IMR-90 (cell line): ENCODE measurements at regions not wholly inside any gene's neighbourhood (a gene's known extent, or its start where the extent isn't known, plus 50 kb on each side); places are given as distances from the start of the nearest gene placed in this dataset.

Experiments used
- ATAC-seq: fragments of 200-7000 bp; cut with Tn5 transposase; 2 replicates; pipeline ENCODE4 v1.9.1; 2020; ENCODE audit warnings: low read depth, mild to moderate bottlenecking, moderate library complexity
- BruUV-seq: library from RNA; stranded (reverse); fragments of 400-500 nt; replicated peaks from 2 replicates; lab custom pipeline; 2021; lab: Mats Ljungman, UMichigan
- CTCF ChIA-PET: fragments of 300-600 bp; formaldehyde crosslinking; extraction: SDS; loops from one replicate; lab custom pipeline; 2021; ENCODE audit warnings: antibody characterized with exemption; lab: Yijun Ruan, JAX
- POLR2A ChIA-PET: fragments of 300-600 bp; sonication (Branson Sonifier 250); formaldehyde crosslinking; loops from one replicate; lab custom pipeline; 2022; ENCODE audit warnings: antibody characterized with exemption; ENCODE audit not compliant: unreplicated experiment; lab: Charles Lee
- DNase-seq: peaks from one replicate; pipeline ENCODE4 v3.0.0; 2013
- H2AFZ ChIP-seq: replicated peaks from 2 replicates; pipeline ENCODE3; 2013; ENCODE audit warnings: low read length, mild to moderate bottlenecking; ENCODE audit not compliant: poor library complexity
- H2AK5ac ChIP-seq: 2 replicates; pipeline ENCODE4 v1.6.1; 2013; ENCODE audit warnings: low read depth, low read length, inconsistent platforms
- H2AK9ac ChIP-seq: replicated peaks from 2 replicates; pipeline ENCODE3; 2013; ENCODE audit warnings: mild to moderate bottlenecking, low read depth, low read length, moderate library complexity; ENCODE audit not compliant: poor library complexity
- H2BK120ac ChIP-seq: 2 replicates; pipeline ENCODE4 v1.6.1; 2013; ENCODE audit warnings: low read depth, low read length, inconsistent platforms
- H2BK15ac ChIP-seq: 3 replicates; pipeline ENCODE4 v1.6.1; 2013; ENCODE audit warnings: low read depth, low read length, inconsistent platforms
- H2BK20ac ChIP-seq: 2 replicates; pipeline ENCODE4 v1.6.1; 2013; ENCODE audit warnings: low read depth, mild to moderate bottlenecking, inconsistent platforms, low read length, moderate library complexity
- H2BK5ac ChIP-seq: 2 replicates; pipeline ENCODE4 v1.6.1; 2013; ENCODE audit warnings: mild to moderate bottlenecking, low read depth, low read length, inconsistent platforms; ENCODE audit not compliant: poor library complexity, severe bottlenecking
- H3K14ac ChIP-seq: replicated peaks from 2 replicates; pipeline ENCODE4 v1.6.1; 2013; ENCODE audit warnings: low read depth, low read length, inconsistent platforms
- H3K18ac ChIP-seq: 2 replicates; pipeline ENCODE4 v1.6.1; 2013; ENCODE audit warnings: low read depth, low read length, control low read depth
- H3K23ac ChIP-seq: 2 replicates; pipeline ENCODE4 v1.6.1; 2013; ENCODE audit warnings: low read depth, low read length, inconsistent platforms
- H3K27ac ChIP-seq: 2 replicates; pipeline ENCODE4 v1.5.1; 2013; ENCODE audit warnings: mild to moderate bottlenecking, control low read depth, low read length; ENCODE audit not compliant: insufficient read depth
- H3K27me3 ChIP-seq: 2 replicates; pipeline ENCODE4 v1.6.1; 2013; ENCODE audit warnings: low read length; ENCODE audit not compliant: control insufficient read depth, insufficient read depth
- H3K36me3 ChIP-seq: 2 replicates; pipeline ENCODE4 v1.6.1; 2013; ENCODE audit warnings: low read length, mixed read lengths; ENCODE audit not compliant: control insufficient read depth, insufficient read depth
- H3K4ac ChIP-seq: 2 replicates; pipeline ENCODE4 v1.6.1; 2013; ENCODE audit warnings: low read depth, low read length, inconsistent platforms
- H3K4me1 ChIP-seq: 2 replicates; pipeline ENCODE4 v1.6.1; 2013; ENCODE audit warnings: low read length, mixed read lengths; ENCODE audit not compliant: control insufficient read depth, insufficient read depth
- H3K4me2 ChIP-seq: 2 replicates; pipeline ENCODE4 v1.6.1; 2013; ENCODE audit warnings: low read depth, mild to moderate bottlenecking, control low read depth, low read length, moderate library complexity
- H3K4me3 ChIP-seq: 2 replicates; pipeline ENCODE4 v1.5.1; 2013; ENCODE audit warnings: low read depth, mild to moderate bottlenecking, control low read depth, low read length, moderate library complexity; ENCODE audit not compliant: insufficient read depth
- H3K56ac ChIP-seq: 2 replicates; pipeline ENCODE4 v1.6.1; 2013; ENCODE audit warnings: low read length, inconsistent platforms; ENCODE audit not compliant: insufficient read depth; ENCODE audit errors: extremely low read depth
- H3K79me1 ChIP-seq, 2 experiments: 2 replicates each; pipeline ENCODE4 v1.6.1; 2013; ENCODE audit warnings: low read length in 2 of 2, inconsistent platforms in 1 of 2, low read depth in 1 of 2
- H3K9ac ChIP-seq: 2 replicates; pipeline ENCODE4 v1.6.1; 2013; ENCODE audit warnings: low read depth, low read length, control low read depth
- H3K9me1 ChIP-seq: 2 replicates; pipeline ENCODE4 v1.6.1; 2013; ENCODE audit warnings: low read length, inconsistent platforms; ENCODE audit not compliant: insufficient read depth
- H3K9me3 ChIP-seq: 2 replicates; pipeline ENCODE4 v1.6.1; 2013; ENCODE audit warnings: low read length; ENCODE audit not compliant: control insufficient read depth, insufficient read depth
- H4K20me1 ChIP-seq: 2 replicates; pipeline ENCODE4 v1.6.1; 2013; ENCODE audit warnings: low read length, inconsistent platforms; ENCODE audit not compliant: insufficient read depth
- H4K5ac ChIP-seq: 2 replicates; pipeline ENCODE4 v1.6.1; 2013; ENCODE audit warnings: mild to moderate bottlenecking, low read depth, low read length, control low read depth
- H4K8ac ChIP-seq, 2 experiments: 2 replicates each; pipeline ENCODE4 v1.6.1; 2013; ENCODE audit warnings: low read depth in 2 of 2, low read length in 2 of 2, control low read depth in 1 of 2, inconsistent platforms in 1 of 2
- H4K91ac ChIP-seq: 2 replicates; pipeline ENCODE4 v1.6.1; 2013; ENCODE audit warnings: low read depth, low read length, inconsistent platforms; ENCODE audit not compliant: insufficient read depth
- CEBPB ChIP-seq: IDR thresholded peaks from 2 replicates; pipeline ENCODE4 v1.6.1; 2012; ENCODE audit warnings: low read depth, low read length, improper control_type of control experiment
- CHD1 ChIP-seq: IDR thresholded peaks from 2 replicates; pipeline ENCODE4 v1.6.1; 2012; ENCODE audit warnings: low read depth, low read length, improper control_type of control experiment
- MAFK ChIP-seq: IDR thresholded peaks from 2 replicates; pipeline ENCODE4 v1.6.1; 2012; ENCODE audit warnings: low read depth, low read length, improper control_type of control experiment
- NFE2L2 ChIP-seq: fragments of 150-350 bp; IDR thresholded peaks from 2 replicates; pipeline ENCODE4 v1.6.1; 2016; ENCODE audit warnings: low read depth, mild to moderate bottlenecking, low read length
- POLR2A ChIP-seq: IDR thresholded peaks from 2 replicates; pipeline ENCODE4 v1.6.1; 2012; ENCODE audit warnings: mild to moderate bottlenecking, low read depth, low read length
- RAD21 ChIP-seq: IDR thresholded peaks from 2 replicates; pipeline ENCODE4 v1.6.1; 2012; ENCODE audit warnings: low read length, improper control_type of control experiment
- RCOR1 ChIP-seq: IDR thresholded peaks from 2 replicates; pipeline ENCODE4 v1.6.1; 2012; ENCODE audit warnings: mild to moderate bottlenecking, low read length, improper control_type of control experiment; ENCODE audit not compliant: insufficient replicate concordance
- SMC3 ChIP-seq: fragments of 150-350 bp; IDR thresholded peaks from 2 replicates; pipeline ENCODE4 v1.6.1; 2016; ENCODE audit warnings: low read depth, mild to moderate bottlenecking, antibody characterized with exemption, low read length, moderate library complexity
- WGBS, 2 experiments: methylation state at CpG; one replicate each; pipeline versions ENCODE4 v1.1.5 to v1.1.7; 2013; ENCODE audit warnings: missing lambda C conversion rate in 2 of 2; ENCODE audit not compliant: insufficient read length in 1 of 2; ENCODE audit errors: extremely low coverage in 2 of 2; 5-methylcytosine and 5-hydroxymethylcytosine counted together
- dilution Hi-C: fragments of 300-500 bp; cut with HindIII; formaldehyde crosslinking; loops from one replicate; pipeline ENCODE4 v1.14.3; 2018; ENCODE audit warnings: low sequenced_read_pairs; ENCODE audit not compliant: unreplicated experiment
- in situ Hi-C: fragments of 300-500 bp; cut with MboI; formaldehyde crosslinking; loops from 3 replicates; pipeline ENCODE4 v1.14.3; 2019; ENCODE audit warnings: low sequenced_read_pairs, inconsistent platforms, mixed read lengths
- intact Hi-C: fragments of 100-400 bp; cut with micrococcal nuclease; formaldehyde crosslinking; loops from 2 replicates; pipeline ENCODE4 v1.10.0; 2022

GRCh38 chr21:28644762-28645161 lies 347.9 kb downstream of the LTN1 start:
- intact Hi-C loops, result no loop called here
- no peak overlapping the region for H3K4me3 ChIP-seq
- H2AFZ ChIP-seq, result no peak overlapping the region
- no TSS peak for BruUV-seq
- H3K56ac ChIP-seq, result no peak overlapping the region
- POLR2A ChIA-PET, result no interaction called here
- no peak overlapping the region for H2BK5ac ChIP-seq
- no peak overlapping the region; the same call in 1 of the 2 replicates for H3K18ac ChIP-seq
- H2AK5ac ChIP-seq, result no peak overlapping the region
- H2BK20ac ChIP-seq, result no peak overlapping the region
- H3K14ac ChIP-seq, result no peak overlapping the region
- H4K8ac ChIP-seq, result no peak overlapping the region
- H3K79me1 ChIP-seq, result no peaks in the 10 kb centered on the region
- DNase-seq (no peak), ATAC-seq (peak; percentile 42)
- H3K9me1 ChIP-seq, result no peaks in the 10 kb centered on the region
- no peak overlapping the region for H3K4me2 ChIP-seq
- no peak overlapping the region for H2BK120ac ChIP-seq
- H3K4me1 ChIP-seq, result peaks cover 3% of the 10 kb centered on the region; the same call in 1 of the 2 replicates
- in situ Hi-C loops, result no loop called here
- no peak overlapping the region for H2BK15ac ChIP-seq
- no peaks in the 10 kb centered on the region for H4K20me1 ChIP-seq
- H4K91ac ChIP-seq, result no peak overlapping the region
- CTCF ChIA-PET, result no interaction called here
- TF ChIP-seq SMC3, result no peak
- no peak for TF ChIP-seq CHD1
- no peak for TF ChIP-seq MAFK
- no peak for TF ChIP-seq RCOR1
- TF ChIP-seq RAD21, result no peak
- TF ChIP-seq POLR2A, result no peak
- TF ChIP-seq NFE2L2, result no peak
- no peak for TF ChIP-seq CEBPB
- H2AK9ac ChIP-seq, result no peak overlapping the region
- H3K36me3 ChIP-seq, result no peaks in the 10 kb centered on the region; the same call in 1 of the 2 replicates
- H4K5ac ChIP-seq, result peak overlapping the region; percentile 81
- H3K9me3 ChIP-seq, result peaks cover 2% of the 10 kb centered on the region; the same call in 1 of the 2 replicates
- WGBS, 2 experiments, result no CpG with 5 or more reads among the region's 1 CpG
- no peak overlapping the region for H3K4ac ChIP-seq
- dilution Hi-C loops, result no loop called here
- H3K23ac ChIP-seq, result no peak overlapping the region
- H3K27ac ChIP-seq, result no peak overlapping the region
- H3K27me3 ChIP-seq, result no peaks in the 10 kb centered on the region
- H3K9ac ChIP-seq, result no peak overlapping the region
